SK-N-SH (cell line): ENCODE measurements at regions not wholly inside any gene's neighbourhood (a gene's known extent, or its start where the extent isn't known, plus 50 kb on each side); places are given as distances from the start of the nearest gene placed in this dataset.

Experiments used
- CTCF ChIA-PET: fragments of 300-600, 350-600 bp; formaldehyde crosslinking; extraction: SDS; loops from one replicate; lab custom pipeline; 2021; lab: Yijun Ruan, JAX
- POLR2A ChIA-PET: fragments of 350-600 bp; sonication (Branson Sonifier 250); formaldehyde crosslinking; extraction: SDS; loops from one replicate; lab custom pipeline; 2020; ENCODE audit warnings: antibody characterized with exemption, inconsistent platforms; lab: Yijun Ruan, JAX
- DNase-seq: peaks from one replicate; pipeline ENCODE4 v3.0.0; 2012
- H2AFZ ChIP-seq: fragments of 200-600 bp; sonication (generic); 2 replicates; pipeline ENCODE4 v1.8.1; 2016; ENCODE audit warnings: antibody characterized with exemption, mild to moderate bottlenecking, low read depth
- H3F3A ChIP-seq: fragments of 200-600 bp; sonication (generic); replicated peaks from 2 replicates; pipeline ENCODE3; 2016; ENCODE audit warnings: antibody characterized with exemption, mild to moderate bottlenecking; ENCODE audit not compliant: insufficient read depth
- H3K27ac ChIP-seq, 2 experiments: fragments of 200-500 bp in 1 of 2; fragments of 200-600 bp in 1 of 2; sonication (Bioruptor generic) in 1 of 2; sonication (generic), shearing (Covaris generic) in 1 of 2; 2 replicates each; pipeline versions ENCODE4 v1.5.1 to v1.6.1; 2014 to 2016; ENCODE audit warnings: low read depth in 2 of 2, inconsistent platforms in 1 of 2, low read length in 1 of 2, mild to moderate bottlenecking in 1 of 2, mixed read lengths in 1 of 2
- H3K27me3 ChIP-seq: fragments of 200-600 bp; sonication (generic), shearing (Covaris generic); 2 replicates; pipeline ENCODE4 v1.6.1; 2016; ENCODE audit warnings: mixed run types; ENCODE audit not compliant: insufficient read depth
- H3K36me3 ChIP-seq, 2 experiments: fragments of 200-500 bp in 1 of 2; fragments of 200-600 bp in 1 of 2; sonication (Bioruptor generic) in 1 of 2; sonication (generic) in 1 of 2; replicated peaks in 1 of 2; 2 replicates each; pipeline versions ENCODE3 to v1.5.1; 2014 to 2016; ENCODE audit warnings: low read length in 1 of 2, mild to moderate bottlenecking in 1 of 2; ENCODE audit not compliant: insufficient read depth in 2 of 2, control insufficient read depth in 1 of 2
- H3K4me1 ChIP-seq, 2 experiments: fragments of 200-500 bp in 1 of 2; fragments of 200-600 bp in 1 of 2; sonication (Bioruptor generic) in 1 of 2; sonication (generic), shearing (Covaris generic) in 1 of 2; 2 replicates each; pipeline versions ENCODE4 v1.5.1 to v1.6.1; 2014 to 2016; ENCODE audit warnings: low read depth in 1 of 2, low read length in 1 of 2, mixed run types in 1 of 2; ENCODE audit not compliant: insufficient read depth in 2 of 2, control insufficient read depth in 1 of 2
- H3K4me2 ChIP-seq: fragments of 200-600 bp; sonication (generic), shearing (Covaris generic); 2 replicates; pipeline ENCODE4 v1.6.1; 2017; ENCODE audit warnings: mixed run types
- H3K4me3 ChIP-seq, 2 experiments: fragments of 200-500 bp in 1 of 2; fragments of 200-600 bp in 1 of 2; sonication (Bioruptor generic) in 1 of 2; sonication (generic), shearing (Covaris generic) in 1 of 2; 2 replicates each; pipeline versions ENCODE4 v1.5.1 to v1.8.1; 2014 to 2016; ENCODE audit warnings: low read depth in 2 of 2, inconsistent platforms in 1 of 2, low read length in 1 of 2, mild to moderate bottlenecking in 1 of 2, mixed read lengths in 1 of 2, moderate library complexity in 1 of 2
- H3K79me2 ChIP-seq: fragments of 200-600 bp; sonication (generic); 2 replicates; pipeline ENCODE4 v1.8.1; 2017; ENCODE audit warnings: mild to moderate bottlenecking; ENCODE audit not compliant: insufficient read depth
- H3K9ac ChIP-seq: fragments of 200-600 bp; sonication (generic); 2 replicates; pipeline ENCODE4 v1.6.1; 2017; ENCODE audit warnings: mixed run types
- H3K9me2 ChIP-seq: fragments of 200-600 bp; sonication (generic); 2 replicates; pipeline ENCODE4 v1.6.1; 2017; ENCODE audit warnings: mixed run types
- H3K9me3 ChIP-seq: fragments of 200-600 bp; sonication (generic); 2 replicates; pipeline ENCODE4 v1.6.1; 2017; ENCODE audit warnings: mixed run types, mild to moderate bottlenecking, moderate library complexity
- H4K20me1 ChIP-seq: fragments of 200-600 bp; sonication (generic); 2 replicates; pipeline ENCODE4 v1.6.1; 2017; ENCODE audit warnings: mild to moderate bottlenecking, mixed run types; ENCODE audit not compliant: insufficient read depth
- ELF1 ChIP-seq: IDR thresholded peaks from 2 replicates; pipeline ENCODE4 v1.4.0; 2012
- FOSL2 ChIP-seq: IDR thresholded peaks from 2 replicates; pipeline ENCODE4 v1.4.0; 2012; ENCODE audit warnings: low read depth, mild to moderate bottlenecking, moderate library complexity, borderline replicate concordance
- FOXJ3 ChIP-seq: sonication (generic); formaldehyde crosslinking; IDR thresholded peaks from 2 replicates; pipeline ENCODE4 v1.5.1; 2020; ENCODE audit warnings: mild to moderate bottlenecking, missing genetic modification reagents
- FOXM1 ChIP-seq: IDR thresholded peaks from 2 replicates; pipeline ENCODE4 v1.4.0; 2012; ENCODE audit warnings: low read depth, mild to moderate bottlenecking
- IRF3 ChIP-seq: fragments of 150-350 bp; IDR thresholded peaks from 2 replicates; pipeline ENCODE4 v1.6.1; 2016; ENCODE audit warnings: mild to moderate bottlenecking, low read depth, low read length
- MEF2A ChIP-seq: IDR thresholded peaks from 2 replicates; pipeline ENCODE4 v1.4.0; 2012; ENCODE audit warnings: low read depth, borderline replicate concordance
- NFIC ChIP-seq: IDR thresholded peaks from 2 replicates; pipeline ENCODE4 v1.4.0; 2012; ENCODE audit warnings: borderline replicate concordance
- PBX3 ChIP-seq: IDR thresholded peaks from 2 replicates; pipeline ENCODE4; 2012
- RAD21 ChIP-seq: IDR thresholded peaks from 2 replicates; pipeline ENCODE4 v1.6.1; 2012; ENCODE audit warnings: mild to moderate bottlenecking, low read length
- REST ChIP-seq: IDR thresholded peaks from 2 replicates; pipeline ENCODE4 v1.6.1; 2012; ENCODE audit warnings: mild to moderate bottlenecking, low read depth, low read length, moderate library complexity
- RXRA ChIP-seq: IDR thresholded peaks from 2 replicates; pipeline ENCODE4 v1.4.0; 2012; ENCODE audit warnings: low read depth, mild to moderate bottlenecking, borderline replicate concordance
- SIN3A ChIP-seq: IDR thresholded peaks from 2 replicates; pipeline ENCODE4 v1.6.1; 2012; ENCODE audit warnings: low read depth, mild to moderate bottlenecking, low read length, moderate library complexity, borderline replicate concordance
- TAF1 ChIP-seq: IDR thresholded peaks from 2 replicates; pipeline ENCODE4 v1.6.1; 2012; ENCODE audit warnings: low read depth, mild to moderate bottlenecking, low read length, moderate library complexity, borderline replicate concordance
- USF1 ChIP-seq: IDR thresholded peaks from 2 replicates; pipeline ENCODE4 v1.4.0; 2012; ENCODE audit warnings: low read depth, borderline replicate concordance
- WGBS: methylation state at CpG from one replicate; pipeline ENCODE4 v1.1.6; 2017; ENCODE audit warnings: low lambda C conversion rate; 5-methylcytosine and 5-hydroxymethylcytosine counted together

DNA sequence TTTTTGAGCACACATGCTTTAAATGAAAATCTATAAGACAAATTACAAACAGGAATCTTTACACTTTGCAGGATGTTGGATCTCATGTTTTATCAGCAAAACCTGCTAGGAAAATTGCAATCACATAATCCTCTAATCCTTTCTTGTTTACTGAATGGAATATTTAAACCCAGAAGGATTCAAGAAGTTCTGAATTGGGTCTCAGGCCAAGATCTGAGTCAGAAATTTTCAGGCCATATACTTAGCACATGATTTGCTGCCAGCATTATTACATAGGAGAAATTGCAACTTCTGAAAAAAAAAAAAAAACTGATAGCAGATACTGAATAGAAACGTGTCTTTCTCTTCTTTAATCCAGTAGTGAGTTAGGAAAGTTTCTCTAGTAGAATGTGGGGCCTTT lies 1005.3 kb upstream of the POT1 start (continued):
- TF ChIP-seq REST: no peak
- no peak for TF ChIP-seq PBX3
- no peak for TF ChIP-seq FOXM1
- TF ChIP-seq FOXJ3 (CRISPR knock-in tag): no peak

DNA sequence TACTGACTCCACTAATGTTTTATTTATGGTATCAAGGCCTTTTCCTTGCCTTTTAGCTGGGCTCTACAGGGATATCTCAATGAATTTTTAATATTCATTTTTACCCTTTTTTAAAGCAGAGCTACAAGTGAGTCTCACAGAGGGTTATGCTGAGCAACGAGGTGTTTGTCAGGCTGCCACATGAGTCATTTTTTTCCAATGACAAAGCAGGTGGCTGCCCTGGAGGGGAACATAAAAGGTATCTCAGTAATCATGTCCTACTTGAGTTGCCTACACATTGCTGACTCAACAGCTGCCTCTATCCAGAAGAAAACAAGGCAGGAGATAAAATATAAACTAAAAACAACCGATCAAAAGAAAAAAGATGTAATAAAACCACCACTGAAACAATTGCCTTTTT lies 1004.9 kb upstream of the POT1 start:
- Histone ChIP-seq H3K4me2 (no peak overlapping the region), H3K9me3 (no peaks in the 10 kb centered on the region), H3K4me1 (no peaks in the 10 kb centered on the region), H3K27me3 (no peaks in the 10 kb centered on the region), H3F3A (no peaks in the 10 kb centered on the region), H3K79me2 (no peaks in the 10 kb centered on the region; the same call in 1 of the 2 replicates), H3K9me2 (no peaks in the 10 kb centered on the region), H3K27ac (no peak overlapping the region), H3K9ac (no peak overlapping the region), H2AFZ (no peak overlapping the region), H4K20me1 (no peaks in the 10 kb centered on the region), H3K4me3 (no peak overlapping the region), H3K36me3 (no peaks in the 10 kb centered on the region)
- 12% methylated on average over 2 of the region's 2 CpGs for WGBS
- ChIA-PET POLR2A (no interaction called here), CTCF (no interaction called here)
- no peak for TF ChIP-seq MEF2A
- no peak for TF ChIP-seq RAD21
- no peak for DNase-seq

GRCh38 chr7:125930848-125931247 lies 1001.2 kb upstream of the POT1 start:
- Histone ChIP-seq H3K4me1 (no peaks in the 10 kb centered on the region; a peak in 1 of 4 replicates), H3K36me3 (no peaks in the 10 kb centered on the region), H3K9ac (no peak overlapping the region), H3K27me3 (no peaks in the 10 kb centered on the region), H4K20me1 (no peaks in the 10 kb centered on the region), H3K79me2 (no peaks in the 10 kb centered on the region), H3K27ac (no peak overlapping the region), H3K9me2 (no peaks in the 10 kb centered on the region), H3K4me3 (no peak overlapping the region), H3F3A (no peaks in the 10 kb centered on the region), H3K4me2 (no peak overlapping the region), H3K9me3 (no peaks in the 10 kb centered on the region), H2AFZ (no peak overlapping the region)
- POLR2A ChIA-PET: no interaction called here
- CTCF ChIA-PET: no interaction called here
- DNase-seq: no peak
- WGBS: 25% methylated on average over 1 of the region's 1 CpG
- no peak for TF ChIP-seq ELF1
- TF ChIP-seq USF1: no peak
- TF ChIP-seq RAD21: no peak
- no peak for TF ChIP-seq SIN3A
- no peak for TF ChIP-seq IRF3
- TF ChIP-seq FOSL2: no peak
- TF ChIP-seq TAF1: no peak
- no peak for TF ChIP-seq NFIC
- TF ChIP-seq RXRA: no peak
